Memory B cell (primary cell): ENCODE measurements at regions not wholly inside any gene's neighbourhood (a gene's known extent, or its start where the extent isn't known, plus 50 kb on each side); places are given as distances from the start of the nearest gene placed in this dataset.

Source experiments
- ATAC-seq: fragments of 150-1000 bp; cut with Tn5 transposase; 2 replicates; pipeline ENCODE4 v1.10.0; 2021; ENCODE audit warnings: low read depth, mild to moderate bottlenecking, moderate library complexity
- DNase-seq, 2 donors: peaks; one replicate each; pipeline ENCODE4 v3.0.0; 2022; ENCODE audit warnings: low spot score in 2 of 2
- H3K27ac Mint-ChIP-seq: one replicate; pipeline ENCODE4 v1.8.0; 2022; ENCODE audit warnings: mild to moderate bottlenecking, moderate library complexity, mixed read lengths
- H3K27me3 Mint-ChIP-seq: one replicate; pipeline ENCODE4 v1.8.0; 2022; ENCODE audit warnings: mixed read lengths
- H3K36me3 Mint-ChIP-seq: one replicate; pipeline ENCODE4 v1.8.0; 2022; ENCODE audit warnings: mild to moderate bottlenecking, mixed read lengths
- H3K4me1 Mint-ChIP-seq: one replicate; pipeline ENCODE4 v1.8.0; 2022; ENCODE audit warnings: mixed read lengths
- H3K4me3 Mint-ChIP-seq: one replicate; pipeline ENCODE4 v1.8.0; 2022; ENCODE audit warnings: mild to moderate bottlenecking, moderate library complexity, mixed read lengths
- H3K9me3 Mint-ChIP-seq: one replicate; pipeline ENCODE4 v1.8.0; 2022; ENCODE audit warnings: mixed read lengths

GRCh38 chr1:82721702-82722101, 921.0 kb downstream of the ADGRL2 start:
- no peak overlapping the region for H3K27ac Mint-ChIP-seq
- no peaks in the 10 kb centered on the region for H3K27me3 Mint-ChIP-seq
- no peaks in the 10 kb centered on the region for H3K36me3 Mint-ChIP-seq
- H3K9me3 Mint-ChIP-seq: peaks cover 2% of the 10 kb centered on the region
- ATAC-seq (no peak), DNase-seq (no peak)
- no peaks in the 10 kb centered on the region for H3K4me1 Mint-ChIP-seq
- no peak overlapping the region for H3K4me3 Mint-ChIP-seq

GRCh38 chr1:82718719-82719419, 918.1 kb downstream of the ADGRL2 start:
- ATAC-seq (no peak), DNase-seq (no peak)
- Mint-ChIP-seq H3K36me3 (no peaks in the 10 kb centered on the region), H3K9me3 (peaks cover 2% of the 10 kb centered on the region), H3K4me3 (no peak overlapping the region), H3K4me1 (no peaks in the 10 kb centered on the region), H3K27ac (no peak overlapping the region), H3K27me3 (no peaks in the 10 kb centered on the region)

- H3K4me1 Mint-ChIP-seq: no peaks in the 10 kb centered on the region
- H3K4me3 Mint-ChIP-seq: no peak overlapping the region
- H3K9me3 Mint-ChIP-seq: peaks cover 1% of the 10 kb centered on the region
- ATAC-seq (no peak), DNase-seq (no peak)
- no peaks in the 10 kb centered on the region for H3K36me3 Mint-ChIP-seq
- no peaks in the 10 kb centered on the region for H3K27me3 Mint-ChIP-seq
- no peak overlapping the region for H3K27ac Mint-ChIP-seq
Observed at GRCh38 chr1:82710091-82710490, 909.4 kb downstream of the ADGRL2 start.

GRCh38 chr1:82707681-82708080, 906.9 kb downstream of the ADGRL2 start:
- no peak overlapping the region for H3K4me3 Mint-ChIP-seq
- peaks cover 1% of the 10 kb centered on the region for H3K9me3 Mint-ChIP-seq
- H3K27ac Mint-ChIP-seq: no peak overlapping the region
- H3K4me1 Mint-ChIP-seq: no peaks in the 10 kb centered on the region
- no peaks in the 10 kb centered on the region for H3K27me3 Mint-ChIP-seq
- DNase-seq (no peak), ATAC-seq (no peak)
- no peaks in the 10 kb centered on the region for H3K36me3 Mint-ChIP-seq

GRCh38 chr1:82706741-82707140, 906.0 kb downstream of the ADGRL2 start:
- Mint-ChIP-seq H3K27ac (no peak overlapping the region), H3K36me3 (no peaks in the 10 kb centered on the region), H3K27me3 (no peaks in the 10 kb centered on the region), H3K4me3 (no peak overlapping the region), H3K9me3 (peaks cover 1% of the 10 kb centered on the region), H3K4me1 (no peaks in the 10 kb centered on the region)
- ATAC-seq (no peak), DNase-seq (no peak)

- Mint-ChIP-seq H3K9me3 (peaks cover 1% of the 10 kb centered on the region), H3K4me1 (no peaks in the 10 kb centered on the region), H3K36me3 (no peaks in the 10 kb centered on the region), H3K4me3 (no peak overlapping the region), H3K27me3 (no peaks in the 10 kb centered on the region), H3K27ac (no peak overlapping the region)
- DNase-seq: no peak
- no peak for ATAC-seq
Observed at GRCh38 chr1:82704966-82705365, 904.2 kb downstream of the ADGRL2 start.

GRCh38 chr1:82704393-82704792, 903.7 kb downstream of the ADGRL2 start:
- Mint-ChIP-seq H3K27me3 (no peaks in the 10 kb centered on the region), H3K4me1 (no peaks in the 10 kb centered on the region), H3K4me3 (no peak overlapping the region), H3K36me3 (no peaks in the 10 kb centered on the region), H3K27ac (no peak overlapping the region), H3K9me3 (peaks cover 1% of the 10 kb centered on the region)
- no peak for DNase-seq
- no peak for ATAC-seq

GRCh38 chr1:82703951-82704350, 903.2 kb downstream of the ADGRL2 start:
- DNase-seq: no peak
- Mint-ChIP-seq H3K36me3 (no peaks in the 10 kb centered on the region), H3K4me1 (no peaks in the 10 kb centered on the region), H3K4me3 (no peak overlapping the region), H3K27me3 (no peaks in the 10 kb centered on the region), H3K9me3 (no peaks in the 10 kb centered on the region), H3K27ac (no peak overlapping the region)
- no peak for ATAC-seq

GRCh38 chr1:82700476-82700875, 899.7 kb downstream of the ADGRL2 start:
- H3K4me1 Mint-ChIP-seq: no peaks in the 10 kb centered on the region
- ATAC-seq (no peak), DNase-seq (no peak)
- H3K27me3 Mint-ChIP-seq: no peaks in the 10 kb centered on the region
- no peak overlapping the region for H3K27ac Mint-ChIP-seq
- H3K36me3 Mint-ChIP-seq: no peaks in the 10 kb centered on the region
- no peak overlapping the region for H3K4me3 Mint-ChIP-seq
- no peaks in the 10 kb centered on the region for H3K9me3 Mint-ChIP-seq

GRCh38 chr1:82697965-82698364, 897.2 kb downstream of the ADGRL2 start:
- no peak for ATAC-seq
- no peaks in the 10 kb centered on the region for H3K27me3 Mint-ChIP-seq

GRCh38 chr1:82695443-82695842, 894.7 kb downstream of the ADGRL2 start:
- ATAC-seq (no peak), DNase-seq (no peak)
- no peaks in the 10 kb centered on the region for H3K36me3 Mint-ChIP-seq
- peaks cover 3% of the 10 kb centered on the region for H3K9me3 Mint-ChIP-seq
- H3K27me3 Mint-ChIP-seq: no peaks in the 10 kb centered on the region
- no peak overlapping the region for H3K27ac Mint-ChIP-seq
- H3K4me3 Mint-ChIP-seq: no peak overlapping the region
- no peaks in the 10 kb centered on the region for H3K4me1 Mint-ChIP-seq

More at GRCh38 chr1:82697965-82698364, 897.2 kb downstream of the ADGRL2 start:
- Mint-ChIP-seq H3K27ac (no peak overlapping the region), H3K9me3 (no peaks in the 10 kb centered on the region), H3K36me3 (no peaks in the 10 kb centered on the region), H3K4me3 (no peak overlapping the region), H3K4me1 (no peaks in the 10 kb centered on the region)
- DNase-seq: no peak

- ATAC-seq (no peak), DNase-seq (no peak)
- no peaks in the 10 kb centered on the region for H3K36me3 Mint-ChIP-seq
- no peaks in the 10 kb centered on the region for H3K27me3 Mint-ChIP-seq
- H3K4me3 Mint-ChIP-seq: no peak overlapping the region
- H3K27ac Mint-ChIP-seq: no peak overlapping the region
- peaks cover 9% of the 10 kb centered on the region for H3K9me3 Mint-ChIP-seq
- H3K4me1 Mint-ChIP-seq: no peaks in the 10 kb centered on the region
Observed at GRCh38 chr1:82690411-82690810, 889.7 kb downstream of the ADGRL2 start.

GRCh38 chr1:82689217-82689616, 888.5 kb downstream of the ADGRL2 start:
- H3K4me3 Mint-ChIP-seq: no peak overlapping the region
- no peak overlapping the region for H3K27ac Mint-ChIP-seq
- H3K36me3 Mint-ChIP-seq: no peaks in the 10 kb centered on the region
- H3K4me1 Mint-ChIP-seq: no peaks in the 10 kb centered on the region
- ATAC-seq (no peak), DNase-seq (no peak)
- H3K27me3 Mint-ChIP-seq: no peaks in the 10 kb centered on the region
- peaks cover 9% of the 10 kb centered on the region for H3K9me3 Mint-ChIP-seq

- H3K27ac Mint-ChIP-seq: no peak overlapping the region
- H3K9me3 Mint-ChIP-seq: peaks cover 12% of the 10 kb centered on the region
- no peak for ATAC-seq
- DNase-seq: no peak
- H3K4me3 Mint-ChIP-seq: no peak overlapping the region
- H3K36me3 Mint-ChIP-seq: no peaks in the 10 kb centered on the region
- H3K27me3 Mint-ChIP-seq: no peaks in the 10 kb centered on the region
- H3K4me1 Mint-ChIP-seq: no peaks in the 10 kb centered on the region
Observed at GRCh38 chr1:82686774-82687173, 886.0 kb downstream of the ADGRL2 start.

- H3K4me1 Mint-ChIP-seq: no peaks in the 10 kb centered on the region
Observed at GRCh38 chr1:82646888-82647287, 846.2 kb downstream of the ADGRL2 start.

More at GRCh38 chr1:82646888-82647287, 846.2 kb downstream of the ADGRL2 start:
- no peak for ATAC-seq
- no peak for DNase-seq
- H3K9me3 Mint-ChIP-seq: peaks cover 2% of the 10 kb centered on the region
- no peaks in the 10 kb centered on the region for H3K36me3 Mint-ChIP-seq
- H3K27me3 Mint-ChIP-seq: no peaks in the 10 kb centered on the region
- no peak overlapping the region for H3K4me3 Mint-ChIP-seq
- H3K27ac Mint-ChIP-seq: no peak overlapping the region
